Hepatocyte (in vitro differentiated cells): ENCODE measurements at regions not wholly inside any gene's neighbourhood (a gene's known extent, or its start where the extent isn't known, plus 50 kb on each side); places are given as distances from the start of the nearest gene placed in this dataset.

Source experiments
- DNase-seq: peaks from one replicate; pipeline ENCODE4 v3.0.0-alpha.2; 2016; ENCODE audit warnings: low spot score
- H2AFZ ChIP-seq: fragments of 200-600 bp; sonication (generic); 2 replicates; pipeline ENCODE4 v1.6.0; 2016; ENCODE audit warnings: antibody characterized with exemption, mild to moderate bottlenecking
- H3K27ac ChIP-seq: fragments of 200-600 bp; sonication (generic); 2 replicates; pipeline ENCODE4 v1.5.1; 2016; ENCODE audit warnings: mild to moderate bottlenecking
- H3K27me3 ChIP-seq: fragments of 200-600 bp; sonication (generic); 2 replicates; pipeline ENCODE4 v1.6.1; 2016
- H3K36me3 ChIP-seq: fragments of 200-600 bp; sonication (generic); replicated peaks from 2 replicates; pipeline ENCODE4 v1.5.1; 2016; ENCODE audit warnings: low read depth; ENCODE audit not compliant: insufficient read depth
- H3K4me1 ChIP-seq: fragments of 200-600 bp; sonication (generic); 2 replicates; pipeline ENCODE4 v1.5.1; 2016; ENCODE audit warnings: mild to moderate bottlenecking, moderate library complexity; ENCODE audit not compliant: insufficient read depth
- H3K4me2 ChIP-seq: fragments of 200-600 bp; sonication (generic); 2 replicates; pipeline ENCODE4 v1.6.0; 2016
- H3K4me3 ChIP-seq: fragments of 200-600 bp; sonication (generic); 2 replicates; pipeline ENCODE4 v1.5.1; 2016; ENCODE audit warnings: mild to moderate bottlenecking
- H3K79me2 ChIP-seq: fragments of 200-600 bp; sonication (generic); 2 replicates; pipeline ENCODE4 v1.6.0; 2017; ENCODE audit warnings: mild to moderate bottlenecking
- H3K9me2 ChIP-seq: fragments of 200-600 bp; sonication (generic); replicated peaks from 2 replicates; pipeline ENCODE4 v1.6.0; 2017; ENCODE audit warnings: mild to moderate bottlenecking; ENCODE audit not compliant: insufficient read depth
- H3K9me3 ChIP-seq: fragments of 200-600 bp; sonication (generic); 2 replicates; pipeline ENCODE4 v1.5.1; 2016; ENCODE audit warnings: low read depth, mild to moderate bottlenecking
- H4K20me1 ChIP-seq: fragments of 200-600 bp; sonication (generic); 2 replicates; pipeline ENCODE4 v1.6.0; 2016; ENCODE audit warnings: mild to moderate bottlenecking; ENCODE audit not compliant: insufficient read depth, poor library complexity, severe bottlenecking
- EZH2 ChIP-seq: fragments of 200-600 bp; sonication (generic); IDR thresholded peaks from 2 replicates; pipeline ENCODE4 v1.6.1; 2016; ENCODE audit warnings: antibody characterized with exemption, mild to moderate bottlenecking, borderline replicate concordance
- EZH2phosphoT487 ChIP-seq: fragments of 200-600 bp; sonication (generic); IDR thresholded peaks from one replicate; pipeline ENCODE4 v1.6.1; 2018; ENCODE audit warnings: antibody characterized with exemption, mild to moderate bottlenecking, low read depth, moderate library complexity; ENCODE audit not compliant: unreplicated experiment, severe bottlenecking
- WGBS: methylation state at CpG from one replicate; pipeline ENCODE4 v1.1.6; 2016; ENCODE audit warnings: low lambda C conversion rate; ENCODE audit errors: missing lambda C conversion rate; 5-methylcytosine and 5-hydroxymethylcytosine counted together
- TF ChIP-seq, protein P1 (sequence below): fragments of 200-600 bp; sonication (generic); IDR thresholded peaks from 2 replicates; pipeline ENCODE4 v1.5.1; 2016; ENCODE audit warnings: antibody characterized with exemption, mild to moderate bottlenecking; ENCODE audit not compliant: poor library complexity

DNA sequence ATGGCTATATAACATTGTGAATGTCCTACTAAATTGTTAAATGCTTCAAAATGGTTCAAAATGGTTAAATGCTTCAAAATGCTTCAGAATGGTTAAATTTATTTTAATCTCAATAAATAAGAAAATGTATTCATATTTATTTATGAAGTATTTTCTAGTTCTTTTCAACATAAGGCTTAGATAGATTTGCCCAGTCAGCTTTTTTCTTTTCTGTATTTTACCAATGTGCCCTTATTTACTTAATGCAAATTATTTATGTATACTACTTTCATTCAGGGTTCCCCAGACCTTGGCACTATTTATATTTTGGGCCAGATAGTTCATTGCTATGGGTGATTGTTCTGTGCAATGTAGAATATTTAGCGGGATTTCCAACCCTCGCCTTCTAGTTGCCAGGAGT, 546.7 kb downstream of the RIT2 start:
- Histone ChIP-seq H3K9me3 (no peaks in the 10 kb centered on the region), H3K4me2 (no peak overlapping the region)
- WGBS: 100% methylated on average over 2 of the region's 2 CpGs

DNA sequence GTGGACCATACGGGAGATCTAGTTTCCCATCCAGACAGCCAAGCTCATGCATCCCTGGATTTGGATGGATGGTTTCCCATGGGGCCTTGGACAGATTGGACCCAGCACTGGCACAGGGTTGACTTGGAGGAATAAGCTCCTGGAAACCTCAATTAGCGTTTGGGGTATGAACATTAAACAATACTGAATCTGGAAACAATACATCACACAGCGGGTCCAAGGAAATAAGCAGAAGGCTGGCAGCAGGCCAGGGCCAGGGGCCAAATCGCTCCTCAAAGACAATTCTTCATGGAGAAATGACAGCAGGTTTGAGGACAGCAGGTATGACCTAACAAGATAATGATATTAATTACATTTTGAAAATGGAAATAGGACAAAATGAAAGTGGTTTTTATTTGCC, 540.6 kb downstream of the RIT2 start:
- Histone ChIP-seq H3K9me2 (no peaks in the 10 kb centered on the region), H3K4me1 (no peaks in the 10 kb centered on the region), H4K20me1 (no peaks in the 10 kb centered on the region), H2AFZ (no peak overlapping the region), H3K27me3 (no peaks in the 10 kb centered on the region), H3K4me3 (no peak overlapping the region), H3K36me3 (no peaks in the 10 kb centered on the region), H3K79me2 (no peaks in the 10 kb centered on the region), H3K4me2 (no peak overlapping the region), H3K9me3 (no peaks in the 10 kb centered on the region), H3K27ac (no peak overlapping the region)
- DNase-seq: no peak
- TF ChIP-seq EZH2phosphoT487: no peak
- TF ChIP-seq, protein P1, sequence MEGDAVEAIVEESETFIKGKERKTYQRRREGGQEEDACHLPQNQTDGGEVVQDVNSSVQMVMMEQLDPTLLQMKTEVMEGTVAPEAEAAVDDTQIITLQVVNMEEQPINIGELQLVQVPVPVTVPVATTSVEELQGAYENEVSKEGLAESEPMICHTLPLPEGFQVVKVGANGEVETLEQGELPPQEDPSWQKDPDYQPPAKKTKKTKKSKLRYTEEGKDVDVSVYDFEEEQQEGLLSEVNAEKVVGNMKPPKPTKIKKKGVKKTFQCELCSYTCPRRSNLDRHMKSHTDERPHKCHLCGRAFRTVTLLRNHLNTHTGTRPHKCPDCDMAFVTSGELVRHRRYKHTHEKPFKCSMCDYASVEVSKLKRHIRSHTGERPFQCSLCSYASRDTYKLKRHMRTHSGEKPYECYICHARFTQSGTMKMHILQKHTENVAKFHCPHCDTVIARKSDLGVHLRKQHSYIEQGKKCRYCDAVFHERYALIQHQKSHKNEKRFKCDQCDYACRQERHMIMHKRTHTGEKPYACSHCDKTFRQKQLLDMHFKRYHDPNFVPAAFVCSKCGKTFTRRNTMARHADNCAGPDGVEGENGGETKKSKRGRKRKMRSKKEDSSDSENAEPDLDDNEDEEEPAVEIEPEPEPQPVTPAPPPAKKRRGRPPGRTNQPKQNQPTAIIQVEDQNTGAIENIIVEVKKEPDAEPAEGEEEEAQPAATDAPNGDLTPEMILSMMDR: no peak
- no peak for TF ChIP-seq EZH2
- WGBS: 79% methylated on average over 4 of the region's 4 CpGs

More for the DNA sequence above, 546.7 kb downstream of the RIT2 start:
- no peak for DNase-seq
- no peak overlapping the region for H3K4me3 ChIP-seq
- TF ChIP-seq, protein P1: no peak
- no peak for TF ChIP-seq EZH2
- no peak for TF ChIP-seq EZH2phosphoT487
- no peaks in the 10 kb centered on the region for H3K36me3 ChIP-seq
- H4K20me1 ChIP-seq: no peaks in the 10 kb centered on the region
- no peaks in the 10 kb centered on the region for H3K79me2 ChIP-seq
- no peaks in the 10 kb centered on the region for H3K9me2 ChIP-seq
- H3K4me1 ChIP-seq: no peaks in the 10 kb centered on the region
- H3K27me3 ChIP-seq: no peaks in the 10 kb centered on the region
- H3K27ac ChIP-seq: no peak overlapping the region
- H2AFZ ChIP-seq: no peak overlapping the region

DNA sequence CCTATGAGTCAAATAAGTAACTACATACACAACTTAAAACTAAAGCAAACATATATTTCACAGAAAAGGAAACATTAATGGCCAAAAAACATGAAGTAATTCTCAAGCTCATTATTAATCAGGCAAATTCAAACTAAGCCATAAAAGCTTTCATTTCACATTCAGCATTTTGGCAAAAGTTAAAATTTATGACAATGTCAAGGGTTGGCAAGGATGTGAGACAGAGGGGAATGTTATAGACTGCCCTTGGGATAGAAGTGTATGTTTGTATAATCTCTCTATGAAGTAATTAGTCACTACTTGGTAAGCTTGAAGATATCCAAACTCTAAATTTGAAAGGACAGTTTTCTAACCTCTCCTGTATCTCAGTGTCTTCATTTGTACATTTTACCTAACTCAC, 539.4 kb downstream of the RIT2 start:
- no peaks in the 10 kb centered on the region for H3K36me3 ChIP-seq

DNA sequence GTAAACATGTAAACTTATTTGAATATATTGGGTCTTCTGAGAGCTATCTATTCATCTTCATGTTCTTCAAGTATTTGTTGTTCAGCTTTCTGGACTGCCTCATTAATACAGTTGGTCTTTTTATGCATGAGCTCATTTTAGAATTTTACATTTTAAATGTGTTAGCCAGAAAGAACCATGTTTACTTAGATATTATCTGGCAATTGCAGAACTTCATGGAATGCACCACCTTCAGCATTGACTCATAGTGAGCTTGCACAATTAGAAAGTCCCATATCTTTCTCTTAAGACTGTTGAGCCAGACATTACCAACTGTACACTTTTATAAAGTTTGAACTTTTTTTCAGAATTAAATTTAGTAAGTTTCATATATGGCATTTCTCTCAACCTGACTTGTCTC, 536.7 kb downstream of the RIT2 start:
- H3K79me2 ChIP-seq: no peaks in the 10 kb centered on the region
- no peaks in the 10 kb centered on the region for H3K27me3 ChIP-seq
- TF ChIP-seq EZH2phosphoT487: no peak
- no peak for TF ChIP-seq EZH2
- TF ChIP-seq, protein P1: no peak
- H3K4me1 ChIP-seq: no peaks in the 10 kb centered on the region
- no peak overlapping the region for H2AFZ ChIP-seq
- H3K36me3 ChIP-seq: no peaks in the 10 kb centered on the region
- H3K4me3 ChIP-seq: no peak overlapping the region
- no peaks in the 10 kb centered on the region for H3K9me2 ChIP-seq
- H3K9me3 ChIP-seq: no peaks in the 10 kb centered on the region
- DNase-seq: no peak
- H4K20me1 ChIP-seq: no peaks in the 10 kb centered on the region
- H3K27ac ChIP-seq: no peak overlapping the region
- no peak overlapping the region for H3K4me2 ChIP-seq

More for the DNA sequence above, 539.4 kb downstream of the RIT2 start:
- no peak for DNase-seq
- H3K4me3 ChIP-seq: no peak overlapping the region
- H2AFZ ChIP-seq: no peak overlapping the region
- H3K4me2 ChIP-seq: no peak overlapping the region
- TF ChIP-seq, protein P1: no peak
- TF ChIP-seq EZH2 (no peak), EZH2phosphoT487 (no peak)
- no peaks in the 10 kb centered on the region for H3K27me3 ChIP-seq
- no peak overlapping the region for H3K27ac ChIP-seq
- H4K20me1 ChIP-seq: no peaks in the 10 kb centered on the region
- no peaks in the 10 kb centered on the region for H3K79me2 ChIP-seq
- H3K9me3 ChIP-seq: no peaks in the 10 kb centered on the region
- H3K9me2 ChIP-seq: no peaks in the 10 kb centered on the region
- H3K4me1 ChIP-seq: no peaks in the 10 kb centered on the region
